ENCODE measurements at regions not wholly inside any gene's neighbourhood (a gene's known extent, or its start where the extent isn't known, plus 50 kb on each side); places are given as distances from the start of the nearest gene placed in this dataset.

- no peak for TF ChIP-seq CTCF (IDR thresholded peaks at IDR 0.05; ENCODE audit: low read depth, low read length)
- H3K4me3 ChIP-seq (ENCODE audit: low read depth, low read length): no peak overlapping the region
- no peak for DNase-seq (ENCODE audit: low read depth, low spot score)
- in situ Hi-C loops (cut with HindIII; ENCODE audit: low sequenced_read_pairs): no loop called here
Observed at GRCh38 chr11:79973721-79974617, 533.1 kb upstream of the TENM4 start.

GRCh38 chr11:79971255-79971654 is 530.4 kb upstream of the TENM4 start:
- H3K4me3 ChIP-seq (ENCODE audit: low read depth, low read length): no peak overlapping the region
- in situ Hi-C loops (cut with HindIII; ENCODE audit: low sequenced_read_pairs): no loop called here
- DNase-seq (ENCODE audit: low read depth, low spot score): no peak
- TF ChIP-seq CTCF (IDR thresholded peaks at IDR 0.05; ENCODE audit: low read depth, low read length): no peak

- H3K4me3 ChIP-seq (ENCODE audit: low read depth, low read length): no peak overlapping the region
- TF ChIP-seq CTCF (IDR thresholded peaks at IDR 0.05; ENCODE audit: low read depth, low read length): no peak
- DNase-seq (ENCODE audit: low read depth, low spot score): no peak
- in situ Hi-C loops (cut with HindIII; ENCODE audit: low sequenced_read_pairs): no loop called here
Observed at GRCh38 chr11:79966592-79966991, 525.8 kb upstream of the TENM4 start.

GRCh38 chr11:79963856-79964645 is 523.2 kb upstream of the TENM4 start:
- DNase-seq (ENCODE audit: low read depth, low spot score): no peak
- in situ Hi-C loops (cut with HindIII; ENCODE audit: low sequenced_read_pairs): no loop called here
- no peak for TF ChIP-seq CTCF (IDR thresholded peaks at IDR 0.05; ENCODE audit: low read depth, low read length)
- no peak overlapping the region for H3K4me3 ChIP-seq (ENCODE audit: low read depth, low read length)

DNA sequence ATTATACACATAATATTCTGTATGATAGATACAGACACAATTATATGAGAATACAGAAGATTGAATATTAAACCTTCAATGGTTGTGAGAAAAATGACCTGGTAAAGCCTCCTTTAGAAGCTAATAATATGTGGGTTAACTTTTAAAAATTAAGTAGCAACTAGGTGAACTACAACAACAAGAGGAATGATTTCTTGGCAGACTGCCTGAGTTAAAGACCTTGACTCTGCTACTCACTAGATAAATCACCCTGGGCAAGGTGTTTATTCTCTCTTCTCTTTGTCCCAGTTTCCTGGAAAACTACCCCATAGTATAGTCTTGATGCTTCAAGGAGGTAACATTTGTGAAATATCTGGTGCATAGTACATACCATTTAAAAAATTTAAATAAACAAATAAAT is 519.6 kb upstream of the TENM4 start:
- no peak for TF ChIP-seq CTCF (IDR thresholded peaks at IDR 0.05; ENCODE audit: low read depth, low read length)
- in situ Hi-C loops (cut with HindIII; ENCODE audit: low sequenced_read_pairs): no loop called here
- no peak for DNase-seq (ENCODE audit: low read depth, low spot score)
- H3K4me3 ChIP-seq (ENCODE audit: low read depth, low read length): no peak overlapping the region

DNA sequence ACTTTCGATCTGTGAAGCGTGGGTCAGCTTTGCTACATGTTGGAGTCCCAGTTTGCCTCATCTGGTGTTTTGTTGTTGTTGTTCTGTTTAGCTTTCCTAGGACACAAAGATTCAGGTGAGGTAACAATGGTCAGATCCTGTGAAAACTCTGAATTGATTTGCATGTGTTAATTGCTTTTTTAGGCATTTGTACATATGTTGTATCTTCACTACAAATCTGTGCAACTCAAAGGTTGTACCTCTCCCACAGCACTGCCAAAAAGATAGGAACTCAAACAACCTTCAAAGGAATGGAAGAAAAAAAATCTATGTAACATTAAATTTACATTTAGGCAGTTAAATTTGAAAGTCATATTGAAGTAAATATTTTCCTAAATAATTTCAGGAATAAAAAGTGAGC is 518.5 kb upstream of the TENM4 start:
- DNase-seq (ENCODE audit: low read depth, low spot score): no peak
- in situ Hi-C loops (cut with HindIII; ENCODE audit: low sequenced_read_pairs): no loop called here
- no peak overlapping the region for H3K4me3 ChIP-seq (ENCODE audit: low read depth, low read length)
- no peak for TF ChIP-seq CTCF (IDR thresholded peaks at IDR 0.05; ENCODE audit: low read depth, low read length)
